ENCODE measurements at regions not wholly inside any gene's neighbourhood (a gene's known extent, or its start where the extent isn't known, plus 50 kb on each side); places are given as distances from the start of the nearest gene placed in this dataset.

GRCh38 chr19:28908941-28909340, 304.0 kb downstream of the UQCRFS1 start:
- H3K4me3 ChIP-seq: no peak overlapping the region
- intact Hi-C loops (cut with DNase I; ENCODE audit: low total_unique reads): no loop called here
- peaks cover 0 to 3% of the 10 kb centered on the region in 2 donors for H3K27me3 ChIP-seq
- no peaks in the 10 kb centered on the region for H3K4me1 ChIP-seq
- no peak for DNase-seq (ENCODE audit: low spot score in 2 of 2)
- H3K36me3 ChIP-seq: no peaks in the 10 kb centered on the region
- no peak overlapping the region for H3K27ac ChIP-seq
- H3K9me3 ChIP-seq: no peaks in the 10 kb centered on the region
- TF ChIP-seq POLR2AphosphoS5 (IDR thresholded peaks at IDR 0.05): no peak
- TF ChIP-seq POLR2A (IDR thresholded peaks at IDR 0.05): no peak
- TF ChIP-seq CTCF (IDR thresholded peaks at IDR 0.05): no peak

DNA sequence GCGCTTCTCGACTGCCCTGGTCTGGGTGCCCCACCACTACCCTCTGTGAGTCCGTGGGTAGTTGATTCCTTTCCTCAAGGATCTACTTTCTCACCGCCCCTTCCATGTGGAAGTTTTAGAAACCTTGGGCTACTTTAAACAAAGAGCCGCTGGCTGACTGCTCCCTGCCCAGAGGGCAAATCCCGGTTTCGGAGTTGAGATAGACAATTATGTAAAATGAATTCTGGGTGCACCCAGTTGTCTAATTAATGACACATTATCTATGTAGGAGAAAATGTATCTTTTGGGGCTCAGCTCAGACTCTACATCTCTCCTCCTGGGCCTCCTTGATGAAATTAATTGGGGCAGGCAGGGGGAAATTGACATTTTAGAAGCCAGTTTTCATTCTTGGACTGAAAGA, 305.4 kb downstream of the UQCRFS1 start:
- Histone ChIP-seq H3K9me3 (no peaks in the 10 kb centered on the region), H3K36me3 (no peaks in the 10 kb centered on the region), H3K27ac (no peak overlapping the region), H3K27me3 (peaks cover 0 to 3% of the 10 kb centered on the region in 2 donors), H3K4me1 (no peaks in the 10 kb centered on the region), H3K4me3 (no peak overlapping the region)
- intact Hi-C loops (cut with DNase I; ENCODE audit: low total_unique reads): no loop called here
- no peak for TF ChIP-seq POLR2AphosphoS5 (IDR thresholded peaks at IDR 0.05)
- no peak for TF ChIP-seq CTCF (IDR thresholded peaks at IDR 0.05)
- TF ChIP-seq POLR2A (IDR thresholded peaks at IDR 0.05): no peak
- no peak for DNase-seq (ENCODE audit: low spot score in 2 of 2)

- peaks cover 0 to 3% of the 10 kb centered on the region in 2 donors for H3K27me3 ChIP-seq
- no peak for DNase-seq (ENCODE audit: low spot score in 2 of 2)
- intact Hi-C loops (cut with DNase I; ENCODE audit: low total_unique reads): no loop called here
- H3K4me3 ChIP-seq: no peak overlapping the region
- H3K4me1 ChIP-seq: no peaks in the 10 kb centered on the region
- no peak overlapping the region for H3K27ac ChIP-seq
- H3K36me3 ChIP-seq: no peaks in the 10 kb centered on the region
- TF ChIP-seq POLR2A (IDR thresholded peaks at IDR 0.05) (no peak), CTCF (IDR thresholded peaks at IDR 0.05) (no peak)
- H3K9me3 ChIP-seq: no peaks in the 10 kb centered on the region
These were observed 307.0 kb downstream of the UQCRFS1 start for GRCh38 chr19:28905996-28906395.

- no peaks in the 10 kb centered on the region for H3K9me3 ChIP-seq
- H3K4me3 ChIP-seq: no peak overlapping the region
- no peak overlapping the region for H3K27ac ChIP-seq
- DNase-seq (ENCODE audit: low spot score in 2 of 2): no peak
- H3K36me3 ChIP-seq: no peaks in the 10 kb centered on the region
- TF ChIP-seq CTCF (IDR thresholded peaks at IDR 0.05) (no peak), POLR2A (IDR thresholded peaks at IDR 0.05) (no peak), POLR2AphosphoS5 (IDR thresholded peaks at IDR 0.05) (no peak)
- no peaks in the 10 kb centered on the region for H3K27me3 ChIP-seq
- intact Hi-C loops (cut with DNase I; ENCODE audit: low total_unique reads): no loop called here
- no peaks in the 10 kb centered on the region for H3K4me1 ChIP-seq
These were observed 313.2 kb downstream of the UQCRFS1 start for GRCh38 chr19:28899703-28900102.

DNA sequence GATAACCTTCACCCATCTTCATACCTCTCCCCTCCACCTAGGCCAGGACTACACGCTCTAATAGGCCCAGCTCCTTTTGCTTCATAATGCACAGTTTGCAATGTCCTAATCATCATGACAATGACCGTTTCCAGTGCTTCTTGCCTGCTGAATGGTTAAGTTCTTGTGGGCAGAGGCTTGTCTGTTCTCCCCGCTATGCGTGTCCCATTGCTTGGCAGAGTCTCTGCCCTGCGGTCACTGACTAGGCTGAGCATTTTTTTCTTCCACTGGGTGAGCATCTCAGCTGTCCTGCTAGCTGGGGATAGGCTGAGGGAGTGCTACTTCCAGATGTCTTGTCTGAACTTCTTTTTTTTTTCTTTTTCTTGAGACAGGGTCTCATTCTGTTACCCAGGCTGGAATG, 314.7 kb downstream of the UQCRFS1 start:
- H3K9me3 ChIP-seq: no peaks in the 10 kb centered on the region
- intact Hi-C loops (cut with DNase I; ENCODE audit: low total_unique reads): no loop called here
- no peaks in the 10 kb centered on the region for H3K4me1 ChIP-seq
- no peak overlapping the region for H3K27ac ChIP-seq
- TF ChIP-seq POLR2A (IDR thresholded peaks at IDR 0.05): no peak
- no peak for DNase-seq (ENCODE audit: low spot score in 2 of 2)
- no peaks in the 10 kb centered on the region for H3K27me3 ChIP-seq
- H3K4me3 ChIP-seq: no peak overlapping the region
- H3K36me3 ChIP-seq: no peaks in the 10 kb centered on the region
